ENCODE measurements at regions not wholly inside any gene's neighbourhood (a gene's known extent, or its start where the extent isn't known, plus 50 kb on each side); places are given as distances from the start of the nearest gene placed in this dataset.
A peak's percentile ranks its signal among the peaks of the same experiment; 100 is the strongest.

GRCh38 chr4:24666816-24667477 lies 82.6 kb upstream of the DHX15 start:
- DNase-seq, result no peak

GRCh38 chr4:24668956-24669355 lies 84.6 kb upstream of the DHX15 start:
- DNase-seq, result peak; percentile 63

GRCh38 chr4:24669751-24670150 lies 85.4 kb upstream of the DHX15 start:
- peak; percentile 66 for DNase-seq

GRCh38 chr4:24671849-24672248 lies 87.5 kb upstream of the DHX15 start:
- DNase-seq, result no peak

GRCh38 chr4:24672880-24673279 lies 88.5 kb upstream of the DHX15 start:
- DNase-seq, result no peak

- DNase-seq, result no peak
These were observed 89.9 kb upstream of the DHX15 start for GRCh38 chr4:24674279-24674678.

GRCh38 chr4:24675721-24676389 lies 91.5 kb upstream of the DHX15 start:
- DNase-seq, result no peak

GRCh38 chr4:24677909-24678308 lies 93.6 kb upstream of the DHX15 start:
- no peak for DNase-seq

GRCh38 chr4:24680746-24681448 lies 96.5 kb upstream of the DHX15 start:
- DNase-seq, result no peak

- DNase-seq, result no peak
These were observed 98.8 kb upstream of the DHX15 start for GRCh38 chr4:24683116-24683515.

GRCh38 chr4:24686866-24687692 lies 102.7 kb upstream of the DHX15 start:
- no peak for DNase-seq

- no peak for DNase-seq
These were observed 104.1 kb upstream of the DHX15 start for GRCh38 chr4:24688453-24688852.

- DNase-seq, result no peak
These were observed 104.9 kb upstream of the DHX15 start for GRCh38 chr4:24689212-24689611.

GRCh38 chr4:24690436-24690835 lies 104.9 kb upstream of the SOD3 start:
- no peak for DNase-seq

- DNase-seq, result no peak
These were observed 101.7 kb upstream of the SOD3 start for GRCh38 chr4:24693636-24694035.

GRCh38 chr4:24700118-24700517 lies 95.3 kb upstream of the SOD3 start:
- DNase-seq, result no peak

GRCh38 chr4:24701683-24702082 lies 93.7 kb upstream of the SOD3 start:
- no peak for DNase-seq

GRCh38 chr4:24702281-24702680 lies 93.1 kb upstream of the SOD3 start:
- DNase-seq, result peak; percentile 49

- no peak for DNase-seq
These were observed 92.1 kb upstream of the SOD3 start for GRCh38 chr4:24703298-24703697.

- DNase-seq, result no peak
These were observed 91.2 kb upstream of the SOD3 start for GRCh38 chr4:24704149-24704548.

- DNase-seq, result no peak
These were observed 90.2 kb upstream of the SOD3 start for GRCh38 chr4:24705016-24705753.

GRCh38 chr4:24713604-24714003 lies 81.8 kb upstream of the SOD3 start:
- DNase-seq, result no peak
